BJ (cell line): ENCODE measurements at regions not wholly inside any gene's neighbourhood (a gene's known extent, or its start where the extent isn't known, plus 50 kb on each side); places are given as distances from the start of the nearest gene placed in this dataset.

Source experiments
- CTCF ChIA-PET: fragments of 350-600 bp; formaldehyde crosslinking; extraction: SDS; loops from one replicate; lab custom pipeline; 2021; ENCODE audit warnings: antibody characterized with exemption, inconsistent platforms; lab: Yijun Ruan, JAX
- POLR2A ChIA-PET: fragments of 300-600 bp; sonication (Branson Sonifier 250); formaldehyde crosslinking; extraction: SDS; loops from one replicate; lab custom pipeline; 2021; ENCODE audit warnings: antibody characterized with exemption; lab: Charles Lee
- DNase-seq: peaks from one replicate; pipeline ENCODE4 v3.0.0-alpha.2; 2011; ENCODE audit warnings: low read depth
- H3K27me3 ChIP-seq: 2 replicates; pipeline ENCODE4 v1.6.0; 2011; ENCODE audit warnings: low read length; ENCODE audit not compliant: control insufficient read depth, insufficient read depth
- H3K36me3 ChIP-seq: 2 replicates; pipeline ENCODE4 v1.5.1; 2011; ENCODE audit warnings: low read length; ENCODE audit not compliant: control insufficient read depth, insufficient read depth
- H3K4me3 ChIP-seq: 2 replicates; pipeline ENCODE4 v1.5.1; 2011; ENCODE audit warnings: low read depth, mild to moderate bottlenecking, control low read depth, low read length
- TF ChIP-seq, protein P1 (sequence below): IDR thresholded peaks from 2 replicates; pipeline ENCODE4 v1.5.1; 2011; ENCODE audit warnings: low read depth, mild to moderate bottlenecking, control low read depth, inconsistent platforms, low read length, moderate library complexity; ENCODE audit not compliant: insufficient read depth

- TF ChIP-seq, protein P1, sequence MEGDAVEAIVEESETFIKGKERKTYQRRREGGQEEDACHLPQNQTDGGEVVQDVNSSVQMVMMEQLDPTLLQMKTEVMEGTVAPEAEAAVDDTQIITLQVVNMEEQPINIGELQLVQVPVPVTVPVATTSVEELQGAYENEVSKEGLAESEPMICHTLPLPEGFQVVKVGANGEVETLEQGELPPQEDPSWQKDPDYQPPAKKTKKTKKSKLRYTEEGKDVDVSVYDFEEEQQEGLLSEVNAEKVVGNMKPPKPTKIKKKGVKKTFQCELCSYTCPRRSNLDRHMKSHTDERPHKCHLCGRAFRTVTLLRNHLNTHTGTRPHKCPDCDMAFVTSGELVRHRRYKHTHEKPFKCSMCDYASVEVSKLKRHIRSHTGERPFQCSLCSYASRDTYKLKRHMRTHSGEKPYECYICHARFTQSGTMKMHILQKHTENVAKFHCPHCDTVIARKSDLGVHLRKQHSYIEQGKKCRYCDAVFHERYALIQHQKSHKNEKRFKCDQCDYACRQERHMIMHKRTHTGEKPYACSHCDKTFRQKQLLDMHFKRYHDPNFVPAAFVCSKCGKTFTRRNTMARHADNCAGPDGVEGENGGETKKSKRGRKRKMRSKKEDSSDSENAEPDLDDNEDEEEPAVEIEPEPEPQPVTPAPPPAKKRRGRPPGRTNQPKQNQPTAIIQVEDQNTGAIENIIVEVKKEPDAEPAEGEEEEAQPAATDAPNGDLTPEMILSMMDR = no peak
- Histone ChIP-seq H3K4me3 (no peak overlapping the region), H3K36me3 (no peaks in the 10 kb centered on the region), H3K27me3 (no peaks in the 10 kb centered on the region)
- no peak for DNase-seq
- ChIA-PET CTCF (no interaction called here), POLR2A (no interaction called here)
Measured at GRCh38 chr3:31182661-31183060, 288.2 kb upstream of the GADL1 start.

- ChIA-PET CTCF (no interaction called here), POLR2A (no interaction called here)
- Histone ChIP-seq H3K27me3 (no peaks in the 10 kb centered on the region), H3K36me3 (no peaks in the 10 kb centered on the region), H3K4me3 (no peak overlapping the region)
- TF ChIP-seq, protein P1 = no peak
- DNase-seq = no peak
Measured at GRCh38 chr3:31184261-31185061, 290.0 kb upstream of the GADL1 start.

- TF ChIP-seq, protein P1 = no peak
- CTCF ChIA-PET = interaction anchor here (1.0 kb wide), 1 partner anchor 14 kb away, joined by 3 read pairs; no protein-coding TSS in a partner anchor
- H3K4me3 ChIP-seq = no peak overlapping the region
- H3K36me3 ChIP-seq = no peaks in the 10 kb centered on the region
- POLR2A ChIA-PET = no interaction called here
- DNase-seq = no peak
- H3K27me3 ChIP-seq = no peaks in the 10 kb centered on the region
Measured at GRCh38 chr3:31185062-31185357, 290.5 kb upstream of the GADL1 start.

DNA sequence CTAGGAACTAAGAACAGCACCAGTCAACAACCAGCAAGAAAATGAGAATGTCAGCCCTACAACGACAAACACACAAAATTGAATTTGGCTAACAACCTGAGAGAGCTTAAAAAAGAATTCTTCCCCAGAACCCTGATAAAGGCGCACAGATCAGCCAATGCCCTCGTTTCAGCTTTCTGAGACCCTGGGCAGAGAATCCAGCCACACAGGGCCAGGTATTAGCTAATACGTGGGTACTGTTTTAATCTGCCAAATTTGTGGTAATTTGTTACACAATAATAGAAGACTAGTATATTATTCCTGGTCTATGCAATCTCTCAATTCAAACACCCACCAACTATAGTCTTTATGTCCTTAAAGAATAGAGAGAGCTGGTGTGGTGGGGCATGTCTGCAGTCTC lies 291.6 kb upstream of the GADL1 start:
- Histone ChIP-seq H3K4me3 (no peak overlapping the region), H3K27me3 (no peaks in the 10 kb centered on the region), H3K36me3 (no peaks in the 10 kb centered on the region)
- POLR2A ChIA-PET = no interaction called here
- DNase-seq = no peak
- CTCF ChIA-PET = interaction anchor here (0.7 to 1.0 kb wide), 2 partner anchors 13 to 14 kb away, joined by 3 read pairs; no protein-coding TSS in a partner anchor
- TF ChIP-seq, protein P1 = no peak

DNA sequence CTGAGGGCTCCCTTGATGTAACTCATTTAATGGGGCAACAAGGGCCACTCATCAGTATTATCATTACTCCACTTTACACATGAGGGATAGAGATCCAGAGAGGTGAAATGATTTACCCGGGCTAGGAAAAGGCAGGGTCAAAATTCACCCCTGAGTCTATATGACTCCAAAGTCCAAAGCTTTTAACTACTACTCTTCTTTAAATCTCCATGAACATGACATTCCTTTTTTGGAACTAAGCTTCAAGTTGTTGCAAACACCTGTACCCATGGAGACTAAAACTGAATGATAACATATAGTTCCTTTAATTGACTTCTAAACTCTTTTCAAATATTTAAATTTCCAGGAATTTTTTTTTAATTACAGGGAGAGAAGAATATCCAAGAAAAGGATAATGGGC lies 292.9 kb upstream of the GADL1 start:
- ChIA-PET POLR2A (no interaction called here), CTCF (interaction anchor here (1.3 kb wide), 1 partner anchor 9 kb away, joined by 3 read pairs; no protein-coding TSS in a partner anchor)
- TF ChIP-seq, protein P1 = no peak
- no peak for DNase-seq
- Histone ChIP-seq H3K4me3 (no peak overlapping the region), H3K36me3 (no peaks in the 10 kb centered on the region), H3K27me3 (no peaks in the 10 kb centered on the region; the same call in 1 of the 2 replicates)
